Prostate gland (tissue), 2 donors: ENCODE measurements at regions not wholly inside any gene's neighbourhood (a gene's known extent, or its start where the extent isn't known, plus 50 kb on each side); places are given as distances from the start of the nearest gene placed in this dataset.
"Not testable (repeated sequence)": the region's sequence is repeated elsewhere in the genome, so short reads cannot be mapped to it uniquely, and the experiment has no call there.

ENCODE experiments used
- DNase-seq: peaks from one replicate; pipeline ENCODE4 v3.0.0-alpha.2; 2019; ENCODE audit warnings: low spot score
- H3K27ac ChIP-seq, 2 donors: fragments of 200-600 bp; sonication (generic); 2 replicates each; pipeline ENCODE4 v1.5.1; 2017 to 2019
- H3K27me3 ChIP-seq: fragments of 200-600 bp; sonication (generic); replicated peaks from 2 replicates; pipeline ENCODE4 v1.5.1; 2019; ENCODE audit not compliant: insufficient read depth
- H3K36me3 ChIP-seq, 2 donors: fragments of 200-600 bp; sonication (generic); 1 replicate in 1 of 2; 2 replicates in 1 of 2; pipeline versions ENCODE4 v1.5.1 to v1.8.1; 2017 to 2019
- H3K4me1 ChIP-seq: fragments of 200-600 bp; sonication (generic); replicated peaks from 2 replicates; pipeline ENCODE4 v1.5.1; 2019
- H3K4me3 ChIP-seq, 2 donors: fragments of 200-600 bp; sonication (generic); 2 replicates each; pipeline ENCODE4 v1.5.1; 2017 to 2019
- H3K9me3 ChIP-seq: fragments of 200-600 bp; sonication (generic); 2 replicates; pipeline ENCODE4 v1.5.1; 2017
- POLR2A ChIP-seq: fragments of 450-650 bp; IDR thresholded peaks from one replicate; pipeline ENCODE4 v1.6.1; 2016; ENCODE audit warnings: antibody characterized with exemption, mild to moderate bottlenecking
- POLR2AphosphoS5 ChIP-seq: sonication (generic); formaldehyde crosslinking; IDR thresholded peaks from one replicate; pipeline ENCODE4 v1.6.1; 2017; ENCODE audit warnings: antibody characterized with exemption
- WGBS: methylation state at CpG from one replicate; pipeline ENCODE4 v1.1.5; 2018; 5-methylcytosine and 5-hydroxymethylcytosine counted together
- intact Hi-C: fragments of 100-400 bp; cut with DNase I; formaldehyde crosslinking; loops from one replicate; pipeline ENCODE4 v1.14.2; 2022
- TF ChIP-seq, protein P1 (sequence below), 4 experiments: fragments of 200-600 bp in 2 of 4; fragments of 450-650 bp in 2 of 4; sonication (generic) in 2 of 4; IDR thresholded peaks; 1 replicate in 3 of 4; 2 replicates in 1 of 4; pipeline ENCODE4 v1.5.1; 2016 to 2019; ENCODE audit warnings: antibody characterized with exemption in 4 of 4, mild to moderate bottlenecking in 2 of 4, moderate library complexity in 2 of 4

DNA sequence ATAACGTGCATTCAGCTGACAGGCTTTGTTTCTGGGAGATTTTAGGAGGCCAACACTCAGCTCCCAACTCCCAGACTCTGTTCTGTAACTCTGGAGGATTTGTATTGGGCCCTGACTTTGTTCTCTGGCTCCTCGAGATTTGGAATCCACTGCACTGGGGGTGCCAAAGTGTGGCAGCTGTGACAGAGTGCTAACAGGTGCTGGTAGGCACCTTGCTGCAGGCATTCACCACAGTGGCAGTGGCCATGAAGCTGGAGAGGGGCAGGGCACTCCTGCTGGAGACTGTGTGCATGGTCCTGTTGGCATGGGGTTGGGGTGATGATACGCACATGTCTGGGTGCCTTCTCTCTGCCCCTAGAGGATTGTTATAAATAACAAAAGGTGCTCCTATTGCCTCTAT, 1094.9 kb upstream of the SLIT2 start:
- Histone ChIP-seq H3K27ac (no peak overlapping the region), H3K4me1 (no peaks in the 10 kb centered on the region), H3K9me3 (no peaks in the 10 kb centered on the region), H3K36me3 (no peaks in the 10 kb centered on the region), H3K27me3 (no peaks in the 10 kb centered on the region), H3K4me3 (no peak overlapping the region)
- 76% methylated on average over 3 of the region's 3 CpGs for WGBS
- no peak for DNase-seq
- TF ChIP-seq POLR2AphosphoS5 (no peak), POLR2A (no peak)
- TF ChIP-seq, protein P1, sequence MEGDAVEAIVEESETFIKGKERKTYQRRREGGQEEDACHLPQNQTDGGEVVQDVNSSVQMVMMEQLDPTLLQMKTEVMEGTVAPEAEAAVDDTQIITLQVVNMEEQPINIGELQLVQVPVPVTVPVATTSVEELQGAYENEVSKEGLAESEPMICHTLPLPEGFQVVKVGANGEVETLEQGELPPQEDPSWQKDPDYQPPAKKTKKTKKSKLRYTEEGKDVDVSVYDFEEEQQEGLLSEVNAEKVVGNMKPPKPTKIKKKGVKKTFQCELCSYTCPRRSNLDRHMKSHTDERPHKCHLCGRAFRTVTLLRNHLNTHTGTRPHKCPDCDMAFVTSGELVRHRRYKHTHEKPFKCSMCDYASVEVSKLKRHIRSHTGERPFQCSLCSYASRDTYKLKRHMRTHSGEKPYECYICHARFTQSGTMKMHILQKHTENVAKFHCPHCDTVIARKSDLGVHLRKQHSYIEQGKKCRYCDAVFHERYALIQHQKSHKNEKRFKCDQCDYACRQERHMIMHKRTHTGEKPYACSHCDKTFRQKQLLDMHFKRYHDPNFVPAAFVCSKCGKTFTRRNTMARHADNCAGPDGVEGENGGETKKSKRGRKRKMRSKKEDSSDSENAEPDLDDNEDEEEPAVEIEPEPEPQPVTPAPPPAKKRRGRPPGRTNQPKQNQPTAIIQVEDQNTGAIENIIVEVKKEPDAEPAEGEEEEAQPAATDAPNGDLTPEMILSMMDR (IDR thresholded peaks at IDR 0.05): no peak
- intact Hi-C loops: no loop called here

- Histone ChIP-seq H3K9me3 (no peaks in the 10 kb centered on the region), H3K4me1 (no peaks in the 10 kb centered on the region), H3K27me3 (no peaks in the 10 kb centered on the region), H3K36me3 (no peaks in the 10 kb centered on the region), H3K27ac (no peak overlapping the region), H3K4me3 (no peak overlapping the region)
- DNase-seq: no peak
- intact Hi-C loops: no loop called here
- TF ChIP-seq, protein P1 (IDR thresholded peaks at IDR 0.05): no peak
- TF ChIP-seq POLR2AphosphoS5 (no peak), POLR2A (no peak)
- 97% methylated on average over 1 of the region's 1 CpG for WGBS
Observed at GRCh38 chr4:19155568-19155967, 1096.1 kb upstream of the SLIT2 start.

DNA sequence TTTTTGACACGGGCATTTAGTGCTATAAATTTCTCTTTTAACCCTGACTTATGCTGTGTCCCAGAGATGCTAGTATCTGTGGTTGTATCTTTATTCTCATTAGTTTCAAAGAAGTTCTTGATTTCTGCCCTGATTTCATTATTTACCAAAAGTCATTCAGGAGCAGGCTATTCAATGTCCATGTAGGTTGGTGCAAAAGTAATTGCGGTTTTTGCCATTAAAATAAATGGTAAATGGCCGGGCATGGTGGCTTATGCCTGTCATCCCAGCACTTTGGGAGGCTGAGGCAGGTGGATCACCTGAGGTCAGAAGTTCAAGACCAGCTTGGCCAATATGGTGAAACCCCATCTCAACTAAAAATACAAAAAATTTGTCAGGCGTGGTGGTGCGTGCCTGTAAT, 1097.4 kb upstream of the SLIT2 start:
- H3K27me3 ChIP-seq, H3K36me3 ChIP-seq, DNase-seq, H3K9me3 ChIP-seq, H3K4me1 ChIP-seq, intact Hi-C loops, H3K4me3 ChIP-seq, H3K27ac ChIP-seq: not testable (repeated sequence)
- WGBS: 95% methylated on average over 5 of the region's 5 CpGs

DNA sequence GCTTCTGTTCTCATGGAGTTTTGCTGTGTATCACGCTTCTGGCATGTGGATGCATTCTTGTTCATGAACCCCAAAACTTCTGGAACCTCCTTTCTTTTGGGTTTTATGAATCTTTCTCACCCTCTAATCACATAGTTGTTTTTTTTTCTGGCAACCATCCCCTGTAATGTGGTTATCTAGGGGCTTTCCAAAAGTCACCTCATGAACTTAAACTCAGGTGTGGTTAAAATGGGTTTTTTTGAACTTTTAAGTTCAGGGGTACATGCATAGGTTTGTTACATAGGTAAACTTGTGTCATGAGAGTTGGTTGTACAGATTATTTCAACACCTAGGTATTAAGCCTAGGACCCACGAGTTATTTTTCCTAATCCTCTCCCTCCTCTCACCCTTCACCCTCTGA, 1099.4 kb upstream of the SLIT2 start:
- intact Hi-C loops: no loop called here
- H3K4me3 ChIP-seq: no peak overlapping the region
- H3K9me3 ChIP-seq: no peaks in the 10 kb centered on the region
- H3K27me3 ChIP-seq: no peaks in the 10 kb centered on the region
- H3K4me1 ChIP-seq: no peaks in the 10 kb centered on the region
- DNase-seq: no peak
- no peaks in the 10 kb centered on the region for H3K36me3 ChIP-seq
- WGBS: 82% methylated on average over 2 of the region's 2 CpGs
- no peak overlapping the region for H3K27ac ChIP-seq
- TF ChIP-seq POLR2AphosphoS5 (no peak), POLR2A (no peak)
- TF ChIP-seq, protein P1 (IDR thresholded peaks at IDR 0.05): no peak

DNA sequence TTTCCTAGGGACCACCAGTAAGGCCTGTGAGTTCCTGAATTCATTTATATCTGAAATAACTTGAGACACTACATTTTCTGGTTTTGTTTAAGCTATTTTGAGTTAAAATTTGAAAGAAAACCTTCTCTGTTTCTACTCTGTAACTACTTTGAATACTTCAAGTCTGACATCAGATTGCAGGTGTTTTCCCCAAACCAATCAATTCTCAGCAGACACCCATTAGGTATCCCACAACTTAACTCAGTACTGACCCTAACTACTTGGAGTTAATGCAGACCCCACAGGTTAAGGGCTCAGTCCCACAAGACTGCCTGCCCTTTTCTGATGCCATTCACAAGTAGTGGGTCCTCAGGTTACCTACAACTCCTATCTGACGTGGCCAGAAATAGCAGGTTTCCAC, 1100.0 kb upstream of the SLIT2 start:
- no peaks in the 10 kb centered on the region for H3K36me3 ChIP-seq
- TF ChIP-seq, protein P1 (IDR thresholded peaks at IDR 0.05): no peak
- TF ChIP-seq POLR2AphosphoS5 (no peak), POLR2A (no peak)
- DNase-seq: no peak
- H3K27me3 ChIP-seq: no peaks in the 10 kb centered on the region
- no peak overlapping the region for H3K27ac ChIP-seq
- no peaks in the 10 kb centered on the region for H3K4me1 ChIP-seq
- no peaks in the 10 kb centered on the region for H3K9me3 ChIP-seq
- WGBS: 92% methylated on average over 1 of the region's 1 CpG
- H3K4me3 ChIP-seq: no peak overlapping the region
- intact Hi-C loops: no loop called here
